Activated T-cell treated with anti-CD3 and anti-CD28 coated beads, Interleukin-2, amount 50 U/mL, for 48 hours (primary cell): ENCODE measurements at regions not wholly inside any gene's neighbourhood (a gene's known extent, or its start where the extent isn't known, plus 50 kb on each side); places are given as distances from the start of the nearest gene placed in this dataset.
"Not testable (repeated sequence)": the region's sequence is repeated elsewhere in the genome, so short reads cannot be mapped to it uniquely, and the experiment has no call there.

Experiments used
- DNase-seq, 2 experiments: peaks; one replicate each; pipeline ENCODE4 v3.0.0-alpha.2; 2020

DNA sequence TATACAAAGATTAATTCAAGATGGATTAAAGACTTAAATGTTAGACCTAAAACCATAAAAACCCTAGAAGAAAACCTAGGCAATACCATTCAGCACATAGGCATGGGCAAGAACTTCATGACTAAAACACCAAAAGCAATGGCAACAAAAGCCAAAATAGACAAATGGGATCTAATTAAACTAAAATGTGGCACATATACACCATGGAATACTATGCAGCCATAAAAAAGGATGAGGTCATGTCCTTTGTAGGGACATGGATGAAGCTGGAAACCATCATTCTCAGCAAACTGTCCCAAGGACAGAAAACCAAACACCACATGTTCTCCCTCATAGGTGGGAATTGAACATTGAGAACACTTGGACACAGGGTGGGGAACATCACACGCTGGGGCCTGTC is 133.4 kb upstream of the APOOL start:
- not testable (repeated sequence) for DNase-seq

DNA sequence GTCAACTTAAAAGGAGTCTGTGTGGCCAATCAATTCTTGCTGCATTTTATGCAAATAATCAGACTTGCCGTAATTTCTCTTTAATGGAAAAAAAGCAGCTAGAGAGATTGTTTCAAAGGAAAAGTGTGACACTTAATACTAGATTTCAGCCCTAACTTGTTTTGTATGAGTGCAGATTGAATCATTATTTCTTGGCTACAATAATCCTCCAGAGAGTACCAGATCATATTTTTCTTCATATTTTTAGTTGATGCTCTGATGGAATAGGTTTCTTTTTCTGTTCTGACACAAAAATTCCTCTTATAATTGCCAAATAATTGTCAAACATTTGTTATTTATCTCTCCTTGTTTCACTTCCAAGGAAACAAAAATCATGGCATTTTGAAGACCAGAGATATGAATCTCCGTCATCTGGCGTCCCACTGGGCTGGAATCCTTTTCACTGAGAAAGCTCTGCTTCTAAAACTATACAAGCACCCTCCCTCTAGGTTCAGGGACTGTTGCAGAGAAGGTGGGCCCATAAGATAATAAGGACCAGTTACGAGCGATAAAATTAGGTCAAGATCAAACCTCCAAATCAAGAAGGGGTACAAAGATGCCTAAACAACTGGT is 131.4 kb upstream of the APOOL start:
- DNase-seq: not testable (repeated sequence)

DNA sequence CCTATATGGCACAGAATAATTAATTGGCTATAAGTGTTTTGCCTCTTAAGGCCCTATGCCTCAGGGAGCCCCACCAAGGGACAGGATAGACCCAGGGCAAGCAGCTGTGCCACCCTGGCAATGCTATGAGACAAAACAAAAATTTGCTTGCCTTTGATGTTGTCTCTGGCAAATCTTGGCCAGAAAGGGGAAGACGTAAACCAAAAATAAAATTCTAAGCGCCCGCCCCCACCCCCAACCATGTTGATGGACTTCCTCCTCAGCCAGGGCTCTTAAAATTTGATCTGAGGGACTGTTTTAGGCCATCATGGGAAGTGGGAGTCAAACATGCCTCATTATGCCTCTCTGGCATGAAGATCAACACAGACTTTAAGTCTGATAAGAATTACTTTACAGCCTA is 130.5 kb upstream of the APOOL start:
- DNase-seq: no peak

DNA sequence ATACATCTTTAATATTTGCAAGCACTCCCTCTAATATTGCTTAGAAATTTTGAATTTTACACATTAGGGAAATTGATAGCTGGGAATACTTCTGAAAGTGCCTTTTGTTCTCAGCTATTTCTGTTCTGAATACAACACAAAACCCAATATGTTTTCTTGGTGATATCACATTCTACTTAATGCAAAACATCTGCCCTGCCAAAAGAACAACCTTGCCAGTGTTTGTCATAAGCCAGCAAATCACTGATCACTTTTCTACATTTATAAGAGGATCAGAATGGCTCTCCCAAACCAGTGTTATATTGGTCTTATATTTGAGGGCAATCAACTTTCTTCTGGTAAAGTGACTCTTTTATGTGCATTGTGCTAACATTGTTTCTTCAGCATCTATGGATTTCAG is 126.8 kb upstream of the APOOL start:
- no peak for DNase-seq

DNA sequence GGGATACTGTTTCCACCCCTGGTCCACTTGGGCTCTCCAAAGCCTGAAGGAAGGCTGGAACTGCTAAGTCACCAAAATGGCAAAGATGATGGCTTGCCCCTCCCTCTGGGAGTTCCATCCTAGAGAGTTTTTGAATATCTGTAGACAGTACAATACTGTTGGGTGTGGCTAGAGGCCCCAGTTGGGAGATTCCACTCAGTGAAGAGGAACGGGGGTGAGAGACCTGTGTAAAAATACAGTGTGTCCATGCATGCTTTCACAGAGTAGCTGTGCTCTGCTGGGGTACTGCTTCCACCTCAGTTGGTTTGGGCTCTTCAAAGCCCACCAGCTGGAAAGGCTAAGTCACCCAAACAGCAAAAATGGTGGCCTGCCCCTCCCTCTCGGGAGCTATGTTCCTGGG is 109.8 kb upstream of the APOOL start:
- no peak for DNase-seq

DNA sequence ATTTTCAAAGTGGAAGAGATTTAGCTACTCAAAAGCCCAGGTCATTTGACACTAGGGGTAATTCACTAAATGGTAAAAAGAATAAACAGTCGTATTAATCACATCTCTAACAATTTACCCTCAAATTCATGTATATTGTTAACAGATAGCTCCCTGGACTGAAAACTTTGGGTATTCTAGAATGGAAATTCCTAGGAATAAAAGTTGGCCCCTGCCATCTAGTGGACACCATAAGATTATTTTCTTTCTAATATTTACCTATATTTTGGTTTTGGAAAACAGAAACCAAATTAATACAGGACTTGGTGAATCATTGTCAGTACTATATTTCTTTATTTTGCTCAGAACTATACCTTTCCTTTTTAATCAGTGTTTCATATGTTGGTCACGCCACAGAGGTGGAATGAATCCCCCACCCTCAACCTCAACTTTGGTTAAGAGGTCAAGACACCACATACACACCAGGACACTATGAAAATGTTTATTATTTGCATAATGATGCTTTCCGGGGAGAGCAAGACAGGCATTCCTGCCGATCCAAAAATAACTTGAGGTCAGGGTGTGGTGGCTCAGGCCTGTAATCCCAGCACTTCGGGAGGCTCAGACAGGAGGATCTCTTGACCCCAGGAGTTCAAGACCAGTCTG is 96.2 kb upstream of the APOOL start:
- no peak for DNase-seq

DNA sequence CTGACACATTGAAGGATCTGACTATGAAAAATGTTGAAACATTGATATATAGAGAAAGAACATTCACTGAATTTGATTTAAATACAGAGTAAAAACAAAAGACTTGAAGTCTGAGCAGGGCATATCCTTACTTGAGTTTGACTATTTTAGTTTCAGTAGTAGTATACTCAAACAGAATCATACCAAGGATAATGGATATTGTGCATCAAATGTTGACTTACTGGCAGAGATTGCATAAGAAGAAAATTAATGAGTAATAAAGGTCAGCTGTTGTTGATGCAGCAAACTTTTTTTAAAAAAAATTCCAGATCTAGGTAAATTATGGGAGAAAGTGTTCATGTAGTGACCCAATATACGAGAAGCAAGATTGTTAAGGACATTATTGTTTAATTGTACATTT is 94.5 kb upstream of the APOOL start:
- DNase-seq: no peak

DNA sequence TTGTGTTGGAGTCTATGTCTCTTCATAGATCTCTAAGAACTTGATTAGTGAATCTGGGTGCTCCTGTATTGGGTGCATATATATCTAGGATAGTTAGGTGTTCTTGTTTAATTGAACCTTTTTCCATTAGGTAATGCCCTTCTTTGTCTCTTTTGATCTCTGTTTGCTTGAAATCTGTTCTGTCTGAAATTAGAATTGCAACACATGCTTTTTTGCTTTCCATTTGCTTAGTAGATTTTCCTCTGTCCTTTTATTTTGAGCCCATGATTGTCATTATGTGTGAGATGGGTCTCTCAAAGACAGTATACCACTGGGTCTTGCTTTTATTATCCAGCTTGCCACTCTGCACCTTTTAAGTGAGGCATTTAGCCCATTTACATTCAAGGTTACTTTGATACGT is 79.1 kb upstream of the APOOL start:
- no peak for DNase-seq

DNA sequence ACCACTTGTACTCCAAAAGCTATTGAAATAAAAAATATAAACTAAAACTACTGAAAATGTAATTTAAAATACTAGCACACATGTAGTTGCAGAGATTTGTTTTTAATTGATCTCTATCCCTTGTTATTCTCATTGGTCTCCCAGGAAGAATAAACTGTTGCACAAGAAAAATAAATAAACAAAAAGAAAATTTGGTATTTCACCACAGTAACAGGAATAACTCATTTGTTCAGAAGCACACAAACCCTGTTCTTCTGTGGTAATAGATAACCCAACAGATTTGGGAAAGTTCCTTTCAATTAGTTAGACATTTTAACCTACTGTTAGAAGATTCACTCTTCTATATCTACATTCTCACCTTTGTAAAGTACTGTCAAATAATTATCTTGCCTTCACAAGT is 70.9 kb upstream of the APOOL start:
- DNase-seq: no peak

DNA sequence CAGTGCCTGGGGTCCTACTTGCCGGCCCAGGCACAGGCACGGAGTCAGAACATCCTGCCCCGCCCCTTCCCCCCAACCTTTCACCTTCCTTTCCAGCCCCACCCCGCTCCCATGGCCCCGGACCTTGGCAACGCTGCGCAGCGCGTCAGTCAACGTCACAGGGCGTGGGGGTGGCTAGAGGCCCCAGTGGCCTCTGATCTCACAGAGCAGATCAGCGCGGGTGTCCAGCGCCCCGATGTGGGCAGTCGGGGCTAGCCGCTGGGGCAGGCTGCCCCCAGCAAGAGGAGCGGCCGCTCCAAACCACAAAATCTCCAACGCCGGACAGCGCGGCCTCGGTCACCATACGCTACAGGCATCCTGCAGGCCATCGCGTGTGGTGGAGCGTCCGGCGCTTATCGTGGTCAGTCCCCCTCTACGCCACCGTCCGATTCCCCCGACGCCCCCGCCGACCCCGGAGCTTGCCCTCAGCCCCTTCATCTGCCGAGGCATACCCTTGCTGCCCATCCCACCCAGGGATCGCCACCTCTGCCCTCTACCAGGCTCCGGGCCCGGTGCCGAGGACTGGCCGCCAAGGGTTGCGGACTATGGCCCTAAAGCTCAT is 69.6 kb upstream of the APOOL start:
- no peak for DNase-seq
